GM23338 (cell line): ENCODE measurements at regions not wholly inside any gene's neighbourhood (a gene's known extent, or its start where the extent isn't known, plus 50 kb on each side); places are given as distances from the start of the nearest gene placed in this dataset.
"Not testable (repeated sequence)": the region's sequence is repeated elsewhere in the genome, so short reads cannot be mapped to it uniquely, and the experiment has no call there.

ENCODE experiments used
- ATAC-seq: fragments of 200-7000 bp; cut with Tn5 transposase; 3 replicates; pipeline ENCODE4 v1.9.1; 2020
- DNase-seq: peaks from one replicate; pipeline ENCODE4 v3.0.0-alpha.2; 2015; ENCODE audit warnings: low spot score
- H2AFZ ChIP-seq: fragments of 200-600 bp; sonication (generic); 2 replicates; pipeline ENCODE4 v1.8.0; 2016; ENCODE audit warnings: antibody characterized with exemption, mild to moderate bottlenecking, moderate library complexity
- H3F3A ChIP-seq: fragments of 200-600 bp; sonication (generic); replicated peaks from 2 replicates; pipeline ENCODE4 v1.8.0; 2017; ENCODE audit warnings: antibody characterized with exemption, mixed run types, low read depth
- H3K27ac ChIP-seq: fragments of 200-600 bp; sonication (generic); 2 replicates; pipeline ENCODE4 v1.6.1; 2016; ENCODE audit warnings: low read depth
- H3K27me3 ChIP-seq: fragments of 200-600 bp; sonication (generic); 2 replicates; pipeline ENCODE4 v1.8.0; 2016; ENCODE audit warnings: mild to moderate bottlenecking, mixed run types, moderate library complexity; ENCODE audit not compliant: insufficient read depth
- H3K36me3 ChIP-seq: fragments of 200-600 bp; sonication (generic); 2 replicates; pipeline ENCODE4 v1.8.0; 2016; ENCODE audit warnings: mild to moderate bottlenecking; ENCODE audit not compliant: insufficient read depth
- H3K4me1 ChIP-seq: fragments of 200-600 bp; sonication (generic); 2 replicates; pipeline ENCODE4 v1.8.0; 2016; ENCODE audit warnings: mild to moderate bottlenecking, moderate library complexity; ENCODE audit not compliant: insufficient read depth
- H3K4me2 ChIP-seq: fragments of 200-600 bp; sonication (generic); 2 replicates; pipeline ENCODE4 v1.7.1; 2017; ENCODE audit warnings: mixed run types
- H3K4me3 ChIP-seq: fragments of 200-600 bp; sonication (generic); 2 replicates; pipeline ENCODE4 v1.6.1; 2016; ENCODE audit warnings: mixed run types
- H3K79me2 ChIP-seq: fragments of 200-600 bp; sonication (generic); replicated peaks from 2 replicates; pipeline ENCODE4 v1.8.0; 2017; ENCODE audit warnings: mild to moderate bottlenecking; ENCODE audit not compliant: insufficient read depth
- H3K9me2 ChIP-seq: fragments of 200-600 bp; sonication (generic); 2 replicates; pipeline ENCODE4 v1.8.0; 2017; ENCODE audit not compliant: insufficient read depth
- H4K20me1 ChIP-seq: fragments of 200-600 bp; sonication (generic); replicated peaks from 2 replicates; pipeline ENCODE4 v1.8.0; 2017; ENCODE audit warnings: mild to moderate bottlenecking; ENCODE audit not compliant: insufficient read depth
- H3K27ac Mint-ChIP-seq: 2 replicates; pipeline ENCODE4 v1.8.0; 2020; ENCODE audit warnings: inconsistent platforms, mild to moderate bottlenecking, moderate library complexity, mixed read lengths
- H3K27me3 Mint-ChIP-seq: 3 replicates; pipeline ENCODE4 v1.8.0; 2022; ENCODE audit warnings: low read depth, mild to moderate bottlenecking, moderate library complexity, mixed read lengths, inconsistent platforms; ENCODE audit not compliant: insufficient read depth, poor library complexity
- H3K36me3 Mint-ChIP-seq: 3 replicates; pipeline ENCODE4 v1.8.0; 2021; ENCODE audit warnings: low read depth, mild to moderate bottlenecking, inconsistent platforms, moderate library complexity, mixed read lengths
- H3K4me1 Mint-ChIP-seq: 3 replicates; pipeline ENCODE4 v1.8.0; 2020; ENCODE audit warnings: mild to moderate bottlenecking, inconsistent platforms, mixed read lengths
- H3K4me3 Mint-ChIP-seq: 3 replicates; pipeline ENCODE4 v1.8.0; 2021; ENCODE audit warnings: moderate library complexity, mild to moderate bottlenecking, inconsistent platforms, mixed read lengths
- H3K9me3 Mint-ChIP-seq: 3 replicates; pipeline ENCODE4 v1.8.0; 2020; ENCODE audit warnings: moderate library complexity, mild to moderate bottlenecking, inconsistent platforms, mixed read lengths
- CREB1 ChIP-seq: fragments of 250-450 bp; sonication (Bioruptor Pico); IDR thresholded peaks from 2 replicates; pipeline ENCODE4 v1.5.0; 2020; ENCODE audit warnings: low read depth, mild to moderate bottlenecking, moderate library complexity
- CTCF ChIP-seq, 2 experiments: fragments of 200-600 bp in 1 of 2; sonication (generic) in 1 of 2; conservative IDR thresholded peaks; 2 replicates each; pipeline versions ENCODE4 v1.5.1 to v1.6.1; 2016 to 2017; ENCODE audit warnings: antibody characterized with exemption in 2 of 2, low read depth in 2 of 2, mild to moderate bottlenecking in 2 of 2, moderate library complexity in 1 of 2
- EZH2 ChIP-seq: fragments of 200-600 bp; sonication (generic); IDR thresholded peaks from one replicate; pipeline ENCODE4 v1.8.0; 2017; ENCODE audit warnings: antibody characterized with exemption, mild to moderate bottlenecking, low read depth; ENCODE audit not compliant: unreplicated experiment
- EZH2phosphoT487 ChIP-seq: fragments of 200-600 bp; sonication (generic); IDR thresholded peaks from one replicate; pipeline ENCODE4 v1.8.1; 2018; ENCODE audit warnings: antibody characterized with exemption; ENCODE audit not compliant: unreplicated experiment
- JUNB ChIP-seq: IDR thresholded peaks from one replicate; pipeline ENCODE4 v1.6.1; 2016; ENCODE audit warnings: antibody characterized with exemption; ENCODE audit not compliant: unreplicated experiment
- POLR2AphosphoS5 ChIP-seq: IDR thresholded peaks from 2 replicates; pipeline ENCODE4 v1.6.1; 2016; ENCODE audit warnings: antibody characterized with exemption, low read depth
- REST ChIP-seq: IDR thresholded peaks from one replicate; pipeline ENCODE4 v1.6.1; 2018; ENCODE audit warnings: antibody characterized with exemption; ENCODE audit not compliant: unreplicated experiment
- ZNF114 ChIP-seq: fragments of 250-450 bp; sonication (Bioruptor Pico); IDR thresholded peaks from 2 replicates; pipeline ENCODE4 v1.5.0; 2020; ENCODE audit warnings: mild to moderate bottlenecking, moderate library complexity
- ZNF331 ChIP-seq: fragments of 250-450 bp; sonication (Bioruptor Pico); IDR thresholded peaks from 2 replicates; pipeline ENCODE4 v1.5.0; 2020; ENCODE audit warnings: low read depth, mild to moderate bottlenecking, moderate library complexity

GRCh38 chr4:160110891-160111290 lies 1008.0 kb downstream of the RAPGEF2 start (continued):
- TF ChIP-seq REST (no peak), ZNF331 (CRISPR knock-in tag) (no peak), JUNB (no peak), EZH2 (no peak)

- H3K4me3 Mint-ChIP-seq, result no peak overlapping the region
- no peak for ATAC-seq
- Histone ChIP-seq H3K36me3 (no peaks in the 10 kb centered on the region), H4K20me1 (no peaks in the 10 kb centered on the region), H3K4me1 (no peaks in the 10 kb centered on the region), H2AFZ (no peak overlapping the region), H3K79me2 (no peaks in the 10 kb centered on the region), H3K27me3 (no peaks in the 10 kb centered on the region), H3K27ac (no peak overlapping the region), H3K4me3 (no peak overlapping the region), H3K9me2 (0 out of 2 replicates have a peak, but pooled peaks cover 4% of the 10 kb centered on the region), H3F3A (no peaks in the 10 kb centered on the region), H3K4me2 (no peak overlapping the region)
- no peak for DNase-seq
- H3K9me3 Mint-ChIP-seq, result peaks cover 37% of the 10 kb centered on the region
- TF ChIP-seq JUNB (no peak), EZH2phosphoT487 (no peak), POLR2AphosphoS5 (no peak), EZH2 (no peak), ZNF114 (no peak), CREB1 (CRISPR knock-in tag) (no peak), CTCF (conservative IDR thresholded peaks at IDR 0.05; ENCODE audit: low read depth in 2 of 2) (no peak), REST (no peak)
- H3K27me3 Mint-ChIP-seq, result no peaks in the 10 kb centered on the region
- peaks cover 29% of the 10 kb centered on the region for H3K36me3 Mint-ChIP-seq
- H3K27ac Mint-ChIP-seq, result no peak overlapping the region
- no peaks in the 10 kb centered on the region for H3K4me1 Mint-ChIP-seq
Measured at GRCh38 chr4:160117686-160118085, 1014.8 kb downstream of the RAPGEF2 start.

- not testable (repeated sequence) for H3K4me1 Mint-ChIP-seq, H3K4me2 ChIP-seq, H3K36me3 ChIP-seq, H3F3A ChIP-seq, H2AFZ ChIP-seq, H3K4me3 ChIP-seq, H3K79me2 ChIP-seq, H3K4me3 Mint-ChIP-seq, H3K27me3 Mint-ChIP-seq, H3K27me3 ChIP-seq, DNase-seq, ATAC-seq, H3K36me3 Mint-ChIP-seq, H3K4me1 ChIP-seq, H3K9me2 ChIP-seq, H3K27ac Mint-ChIP-seq, H3K27ac ChIP-seq, H4K20me1 ChIP-seq
- H3K9me3 Mint-ChIP-seq, result peaks cover 11% of the 10 kb centered on the region
Measured at GRCh38 chr4:160125576-160126287, 1022.9 kb downstream of the RAPGEF2 start.
